GM18868 (cell line): ENCODE measurements at regions not wholly inside any gene's neighbourhood (a gene's known extent, or its start where the extent isn't known, plus 50 kb on each side); places are given as distances from the start of the nearest gene placed in this dataset.

ENCODE experiments used
- ATAC-seq: cut with Tn5 transposase; IDR thresholded peaks from one replicate; pipeline ENCODE4 v1.9.1; 2021; ENCODE audit warnings: mild to moderate bottlenecking, moderate library complexity; ENCODE audit not compliant: unreplicated experiment

DNA sequence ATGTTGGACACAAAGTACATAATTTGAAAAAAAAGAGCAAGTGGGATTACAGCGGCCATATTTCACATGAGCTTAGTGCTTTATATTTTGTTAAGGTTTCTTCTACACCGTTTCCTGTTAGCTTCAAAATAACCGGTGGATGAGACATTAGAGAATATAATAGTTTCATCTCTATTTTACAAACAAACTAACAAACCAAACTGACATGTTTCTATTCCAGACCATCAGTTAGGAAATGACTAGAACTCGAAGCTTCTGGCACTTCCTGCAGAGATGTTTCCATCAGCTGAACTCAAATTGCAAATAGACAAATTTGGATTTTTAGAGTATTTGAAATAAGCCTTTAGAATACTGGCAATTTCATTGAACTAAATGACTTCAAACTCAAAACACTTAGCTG is 86.5 kb downstream of the MTRR start:
- peak; percentile 49 for ATAC-seq

DNA sequence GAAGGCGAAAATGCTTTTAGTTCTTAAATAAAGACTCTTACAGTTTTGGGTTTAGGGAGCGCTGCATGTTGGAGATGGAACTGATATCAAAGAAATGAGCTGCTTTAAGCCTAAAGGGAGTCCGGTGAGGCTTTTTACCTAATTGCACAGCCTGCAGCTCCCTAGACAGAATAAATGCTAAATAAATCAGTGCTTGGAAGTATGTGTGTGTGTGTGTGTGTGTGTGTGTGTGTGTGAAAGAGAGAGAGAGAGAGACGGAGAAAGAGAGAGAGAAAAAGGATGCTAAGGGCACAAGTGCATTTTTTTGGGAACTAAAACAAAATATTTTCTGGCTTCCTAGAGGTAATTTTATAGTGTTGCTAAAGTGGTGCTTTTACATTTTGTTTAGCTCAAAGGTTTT is 88.4 kb downstream of the MTRR start:
- no peak for ATAC-seq

DNA sequence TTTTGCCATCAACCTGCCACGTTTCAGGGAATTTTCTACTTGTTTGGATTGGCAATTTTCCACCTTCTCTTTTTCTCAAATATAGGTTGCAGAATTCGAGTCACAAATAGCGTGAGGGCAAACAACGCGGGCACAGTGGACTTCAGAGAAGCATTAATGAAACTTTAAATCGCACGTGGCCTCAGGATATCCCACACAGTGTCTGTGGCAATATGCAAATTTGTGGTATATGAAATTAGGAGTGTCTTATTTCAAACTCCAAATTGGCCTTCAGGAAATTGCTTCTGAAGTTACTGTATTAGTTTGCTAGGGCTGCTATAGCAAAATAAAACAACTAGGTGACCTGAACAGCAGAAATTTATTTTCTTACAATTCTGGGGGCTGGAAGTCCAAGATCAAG is 91.2 kb downstream of the MTRR start:
- no peak for ATAC-seq

DNA sequence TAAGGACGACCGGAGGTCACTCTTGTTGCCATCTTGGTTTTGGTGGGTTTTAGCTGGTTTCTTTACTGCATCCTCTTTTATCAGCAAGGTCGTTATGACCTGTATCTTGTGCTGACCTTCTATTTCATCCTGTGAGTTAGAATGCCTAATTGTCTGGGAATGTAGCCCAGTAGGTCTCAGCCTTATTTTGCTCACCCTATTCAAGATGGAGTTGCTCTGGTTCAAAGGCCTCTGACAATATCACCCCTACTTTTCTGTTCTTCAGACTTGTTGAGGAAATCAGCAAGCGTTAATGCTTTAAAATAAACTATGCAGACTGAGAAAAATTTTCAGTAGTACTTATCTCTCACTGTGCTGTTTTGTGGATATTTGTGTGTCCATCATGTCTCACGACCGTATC is 92.6 kb downstream of the MTRR start:
- ATAC-seq, result no peak

DNA sequence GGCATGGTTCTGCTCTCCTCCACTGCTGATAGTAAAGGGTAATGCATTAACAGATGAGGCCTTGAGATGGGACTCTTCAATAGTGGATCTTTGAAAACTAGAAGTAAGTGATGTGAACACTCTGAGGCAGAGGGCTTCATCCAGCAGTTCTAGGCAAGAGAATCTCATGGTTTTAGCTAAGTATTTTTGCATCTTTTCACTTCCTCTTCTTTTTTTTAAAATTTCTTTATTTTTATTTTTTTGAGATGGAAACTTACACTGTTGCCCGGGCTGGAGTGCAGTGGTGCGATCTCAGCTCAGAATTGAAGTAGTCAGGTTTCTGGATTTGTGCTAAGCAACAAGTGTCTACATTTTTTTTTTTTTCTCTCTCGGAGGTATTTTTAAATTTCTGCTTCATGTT is 101.9 kb downstream of the MTRR start:
- peak; percentile 86 for ATAC-seq

DNA sequence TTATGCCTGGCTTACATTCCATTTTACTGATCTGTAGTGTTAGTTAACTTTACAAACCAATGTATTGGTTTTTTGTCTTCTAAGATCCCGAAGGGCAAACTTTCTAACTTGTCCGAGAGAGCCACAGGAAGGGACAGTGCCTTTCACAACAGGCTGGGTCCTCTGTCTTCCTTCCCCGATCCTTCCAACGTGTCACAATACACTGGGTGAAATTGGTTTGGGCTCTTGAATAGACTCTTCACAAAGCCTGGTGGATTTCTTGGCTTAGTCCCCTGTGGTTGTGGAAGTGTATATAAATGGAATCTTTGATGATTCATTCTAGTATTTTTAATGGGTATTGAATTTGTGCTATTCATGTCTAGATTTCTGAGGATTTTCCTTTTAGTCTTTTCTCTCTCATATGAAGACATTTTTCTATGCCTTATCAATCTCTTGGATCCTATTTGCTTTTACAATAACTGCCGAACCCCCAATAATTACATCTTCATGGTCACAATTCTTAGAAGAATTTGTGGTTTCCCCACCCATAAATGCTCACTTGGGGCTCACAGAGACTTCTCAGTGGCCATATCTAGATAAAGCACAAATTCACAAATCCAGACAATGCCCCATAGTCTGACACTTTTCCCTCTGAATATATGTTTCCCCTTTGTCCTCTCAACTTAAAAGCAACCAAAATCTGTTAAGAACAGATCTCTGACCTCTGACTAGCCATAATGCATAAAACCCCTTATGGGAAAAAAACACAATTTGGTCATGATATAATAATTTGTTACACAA is 107.7 kb downstream of the MTRR start:
- no peak for ATAC-seq

DNA sequence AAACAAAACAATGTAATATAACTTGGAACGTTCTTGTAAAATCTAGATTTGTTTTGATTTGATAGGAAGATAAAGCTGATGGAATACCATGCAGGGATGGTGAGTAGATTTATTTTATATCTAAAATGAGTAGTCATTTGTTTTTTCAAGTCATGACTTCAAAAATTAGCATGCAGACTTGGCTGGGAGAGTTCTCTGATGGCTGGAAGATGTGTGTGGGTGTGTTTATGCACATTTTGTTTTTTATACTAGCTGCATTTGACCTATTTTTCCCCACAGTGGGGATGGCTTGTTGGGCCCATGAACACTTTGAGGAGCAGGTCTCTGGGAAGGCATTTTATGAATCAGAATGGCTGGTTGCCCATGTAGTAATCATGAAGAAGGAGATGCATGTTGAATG is 109.2 kb downstream of the MTRR start:
- ATAC-seq, result no peak

DNA sequence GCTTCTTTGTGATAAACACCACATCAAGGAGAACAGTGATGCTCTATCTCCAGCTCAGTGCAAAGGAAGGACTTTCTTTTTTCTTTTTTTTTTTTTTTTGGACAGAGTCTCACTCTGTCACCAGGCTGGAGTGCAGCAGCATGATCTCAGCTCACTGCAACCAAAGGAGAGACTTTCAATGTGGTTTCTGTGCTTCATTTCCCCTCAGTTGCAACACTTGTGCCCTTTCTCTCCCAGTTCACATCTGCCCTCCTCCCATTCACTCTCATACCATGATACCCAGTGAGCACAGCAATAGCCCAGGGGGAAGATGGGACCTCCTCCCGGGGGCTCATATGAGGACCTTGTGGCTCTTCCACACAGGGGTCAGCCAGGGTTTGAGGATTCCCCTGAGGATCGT is 110.0 kb downstream of the MTRR start:
- ATAC-seq, result no peak

DNA sequence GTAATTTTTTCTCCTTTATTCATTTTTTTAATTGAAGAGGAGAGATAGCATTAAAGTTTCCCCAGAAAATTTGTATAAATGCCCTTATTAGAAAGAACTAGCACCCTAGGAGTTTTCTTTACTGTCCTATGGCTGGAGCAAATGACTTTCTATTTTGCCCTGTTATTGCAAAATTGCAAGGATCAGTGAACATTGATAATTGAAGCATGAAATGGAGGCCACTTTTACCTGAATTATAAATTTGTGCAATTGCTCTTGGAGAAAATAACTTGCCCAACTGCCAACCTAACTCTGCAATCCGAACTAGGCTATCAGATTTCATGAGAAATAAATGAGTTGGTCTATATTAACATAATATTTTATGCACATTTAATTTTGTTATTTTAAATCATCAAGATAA is 111.9 kb downstream of the MTRR start:
- no peak for ATAC-seq

DNA sequence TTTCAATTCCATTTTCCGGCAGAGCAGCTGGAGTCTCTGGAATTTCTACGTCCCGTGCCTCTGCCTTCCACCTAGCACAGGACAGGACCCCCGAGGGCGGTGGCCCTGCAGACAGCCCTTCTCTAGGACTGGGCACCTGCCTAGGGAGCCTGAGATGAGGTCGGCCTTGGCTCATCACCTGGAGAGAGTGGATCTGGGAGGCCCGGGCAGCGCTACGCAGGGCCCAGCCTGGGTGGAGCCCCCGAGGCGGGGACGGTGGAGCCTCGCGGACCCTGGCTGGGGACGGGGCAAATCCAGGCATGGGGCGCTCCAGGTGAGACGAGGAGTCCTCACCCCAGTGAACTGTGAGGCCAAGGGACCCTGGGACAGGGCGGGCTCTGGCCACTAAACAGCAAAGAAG is 114.5 kb downstream of the MTRR start:
- no peak for ATAC-seq

DNA sequence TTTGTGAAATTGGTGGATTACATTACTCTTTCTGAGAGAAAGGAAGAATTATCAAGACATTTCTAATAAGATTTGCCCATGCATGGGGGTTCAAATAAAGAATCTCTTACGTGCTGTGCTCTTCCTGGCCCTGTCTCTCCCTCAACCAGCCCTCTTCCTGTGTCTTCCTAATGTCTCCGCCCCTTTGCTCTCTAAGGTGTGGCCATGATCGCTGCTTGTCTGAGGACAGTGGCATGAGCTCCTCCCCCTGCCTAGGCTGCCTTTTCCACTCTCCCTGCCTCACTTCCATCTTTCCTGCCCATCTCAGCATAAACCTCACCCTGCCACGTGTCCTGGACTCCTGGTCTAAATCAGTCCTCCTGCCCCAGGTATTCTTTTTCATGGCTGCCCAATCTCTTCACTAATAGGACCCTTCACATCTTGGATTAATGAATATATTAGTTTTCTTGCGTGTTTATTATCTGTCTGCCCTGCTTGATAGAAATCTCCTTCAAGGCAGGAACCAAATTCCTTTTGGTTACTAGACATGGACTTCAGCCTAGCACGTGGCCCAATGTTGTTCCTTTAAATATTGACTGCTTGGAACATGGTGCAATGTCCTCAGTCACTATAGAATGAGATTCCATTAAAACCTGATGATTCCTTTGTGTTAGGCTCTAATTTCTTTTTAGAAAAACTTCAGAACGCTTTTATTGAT is 122.3 kb downstream of the MTRR start:
- ATAC-seq, result no peak

DNA sequence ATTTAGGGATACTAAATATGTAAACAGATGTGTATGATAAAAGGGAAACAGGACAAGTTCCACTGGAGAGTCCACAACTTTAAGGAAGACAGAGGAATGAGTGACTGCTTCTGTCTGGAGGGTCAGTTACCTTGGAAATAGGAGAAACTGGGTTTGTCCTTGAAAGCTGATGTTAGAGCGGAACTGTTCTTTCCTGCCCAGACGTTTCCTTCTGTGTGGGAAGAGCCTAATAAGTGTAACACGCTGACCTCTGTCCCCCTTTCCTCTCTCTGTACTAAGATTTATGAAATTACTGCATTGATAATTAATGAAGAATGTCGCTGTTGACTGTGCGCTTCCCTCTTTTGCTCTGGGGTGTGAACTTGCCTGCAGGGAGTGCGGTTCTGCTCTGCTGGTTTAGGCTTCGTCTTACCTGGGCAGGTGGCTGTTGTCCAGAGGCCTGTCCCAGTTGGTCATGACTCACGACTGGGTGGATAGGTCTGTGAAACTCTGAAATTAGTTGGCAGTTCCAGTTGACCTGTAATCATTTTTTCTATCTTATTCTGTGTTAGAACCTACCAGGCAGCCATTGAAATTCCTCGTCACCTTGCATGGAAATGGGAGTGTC is 126.8 kb downstream of the MTRR start:
- no peak for ATAC-seq

DNA sequence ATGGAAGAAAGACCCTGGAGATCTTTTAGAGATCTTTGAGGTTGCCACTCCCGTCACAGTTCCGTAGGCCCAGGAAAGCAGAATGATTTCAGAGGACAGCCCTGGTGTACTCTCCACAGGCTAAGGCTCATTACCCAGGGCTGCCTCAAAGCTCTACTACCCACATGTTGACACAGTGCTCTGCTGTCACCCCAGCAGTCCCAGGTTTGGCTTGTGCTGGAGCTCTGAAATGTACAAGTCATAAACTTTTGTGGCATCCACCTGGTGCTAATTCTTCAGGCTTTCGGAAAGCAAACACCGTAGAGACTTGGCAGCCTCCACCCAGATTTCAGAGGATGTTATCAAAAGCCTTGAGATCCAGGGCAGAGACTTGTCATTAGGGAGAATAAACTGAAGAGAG is 136.5 kb downstream of the MTRR start:
- no peak for ATAC-seq

DNA sequence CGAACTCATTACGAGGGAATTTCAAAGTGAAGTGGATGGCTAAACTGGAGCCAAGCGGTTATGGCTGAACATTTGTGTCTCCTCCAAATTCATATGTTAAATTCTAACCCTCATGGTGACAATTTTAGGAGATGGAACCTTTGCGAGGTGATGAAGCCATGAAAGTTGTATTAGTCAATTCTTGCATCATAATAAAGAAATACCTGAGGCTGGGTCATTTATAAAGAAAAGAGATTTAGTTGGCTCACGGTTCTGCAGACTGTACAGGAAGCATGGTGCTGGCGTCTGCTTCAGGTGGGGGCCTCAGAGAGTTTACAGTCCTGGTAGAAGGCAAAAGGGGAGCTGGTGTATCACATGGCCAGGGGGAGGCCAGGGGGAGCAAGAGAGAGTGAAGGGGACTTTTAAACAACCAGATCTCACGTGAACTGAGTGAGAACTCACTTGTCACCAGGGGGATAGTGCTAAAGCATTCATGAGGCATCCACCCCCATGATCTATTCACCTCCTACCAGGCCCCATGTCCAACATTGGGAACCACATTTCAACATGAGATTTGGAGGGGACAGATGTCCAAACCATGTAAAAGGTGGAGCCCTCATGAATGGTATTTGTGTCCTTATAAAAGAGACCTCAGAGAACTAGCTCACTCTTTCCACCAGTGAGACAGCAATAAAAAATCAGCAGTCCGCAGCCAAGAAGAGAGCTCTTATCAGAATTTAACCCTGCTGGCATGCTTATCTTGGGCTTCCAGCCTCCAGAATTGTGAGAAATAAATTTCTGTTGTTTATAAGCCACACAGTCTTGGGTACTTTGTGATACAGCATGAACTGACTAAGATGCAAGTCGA is 143.4 kb downstream of the MTRR start:
- ATAC-seq, result no peak

DNA sequence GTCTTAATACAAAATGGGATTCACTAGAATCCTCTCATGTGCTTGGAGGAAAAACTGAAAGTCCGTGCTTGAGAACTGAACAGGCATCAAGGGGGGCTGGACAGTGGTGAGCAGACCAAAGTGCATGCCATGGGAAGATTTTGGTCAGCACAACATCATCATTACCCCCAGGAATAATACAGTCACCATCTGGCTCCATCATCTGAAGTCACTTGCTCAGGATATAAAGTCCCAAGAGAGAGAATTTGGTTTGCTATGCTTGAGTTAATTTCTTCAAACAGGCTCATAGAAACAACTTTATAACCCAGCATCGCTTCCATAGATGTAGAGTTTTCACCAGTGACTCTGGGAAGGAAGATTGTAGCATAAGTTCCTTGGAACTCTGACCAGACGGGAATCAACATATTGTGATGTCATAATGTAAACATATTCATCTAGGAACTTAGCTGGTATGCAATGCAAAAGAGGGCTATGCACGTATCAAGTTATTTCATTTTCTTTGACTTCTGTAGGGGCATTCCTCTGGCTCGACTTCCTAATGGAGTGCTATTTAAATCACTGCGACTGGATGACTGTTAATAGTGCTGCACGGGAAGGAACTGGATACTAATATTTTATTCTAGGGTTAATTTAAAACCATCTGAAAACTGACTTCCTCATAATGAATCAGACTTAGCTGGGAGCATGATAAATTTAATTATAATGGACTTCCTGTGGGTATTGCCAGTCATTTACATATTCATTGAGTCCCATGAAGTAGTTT is 145.2 kb downstream of the MTRR start:
- peak; percentile 34 for ATAC-seq

DNA sequence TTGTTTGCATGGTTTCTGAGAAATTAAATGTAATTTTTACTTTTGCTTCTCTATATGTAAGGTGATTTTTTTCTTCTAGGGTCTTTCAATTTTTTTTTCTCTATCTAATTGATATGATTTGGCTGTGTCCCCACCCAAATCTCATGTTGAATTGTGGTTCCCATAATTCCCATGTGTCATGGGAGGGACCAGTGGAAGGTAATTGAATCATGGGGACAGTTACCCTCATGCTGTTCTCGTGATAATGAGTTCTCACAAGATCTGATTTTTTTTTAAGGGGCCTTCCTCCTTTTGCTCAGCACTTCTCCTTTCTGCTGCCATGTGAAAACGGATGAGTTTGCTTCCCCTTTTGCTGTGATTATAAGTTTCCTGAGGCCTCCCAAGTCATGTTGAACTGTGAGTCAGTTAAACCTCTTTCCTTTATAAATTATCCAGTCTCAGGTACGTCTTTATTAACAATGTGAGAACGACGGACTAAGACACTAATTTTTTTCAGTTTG is 150.8 kb downstream of the MTRR start:
- peak; percentile 68 for ATAC-seq

DNA sequence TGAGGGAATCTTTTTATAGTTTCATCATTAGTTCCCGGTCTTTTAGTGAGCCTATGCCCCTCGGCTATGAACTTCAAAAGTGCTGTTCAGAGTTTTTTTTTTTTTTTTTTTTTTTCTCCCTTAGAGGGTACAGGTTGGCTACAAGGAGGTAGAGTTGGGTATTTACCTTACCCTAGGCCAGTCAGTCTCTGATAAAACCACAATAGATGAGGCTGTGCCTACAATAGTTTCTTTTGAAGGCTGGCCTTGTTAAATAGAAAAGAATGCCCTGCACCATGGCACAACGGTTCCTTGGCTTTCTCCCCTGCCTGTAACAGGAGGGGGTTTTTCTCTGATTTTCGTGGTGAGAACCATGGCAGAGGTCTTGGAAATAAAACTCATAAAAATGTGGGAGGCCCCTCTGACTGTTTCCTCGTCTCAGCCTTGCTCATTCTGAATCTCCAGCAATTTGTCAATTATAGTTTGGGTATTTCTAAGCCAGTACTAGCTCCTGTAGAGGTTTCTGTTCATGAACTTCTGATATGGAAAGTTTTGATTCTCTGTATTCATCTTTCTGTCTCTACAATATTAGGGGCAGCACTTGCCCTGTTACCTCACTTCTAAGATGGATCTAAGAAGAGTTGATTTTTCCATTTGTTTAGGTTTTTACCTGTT is 152.0 kb downstream of the MTRR start:
- ATAC-seq, result peak; percentile 73

DNA sequence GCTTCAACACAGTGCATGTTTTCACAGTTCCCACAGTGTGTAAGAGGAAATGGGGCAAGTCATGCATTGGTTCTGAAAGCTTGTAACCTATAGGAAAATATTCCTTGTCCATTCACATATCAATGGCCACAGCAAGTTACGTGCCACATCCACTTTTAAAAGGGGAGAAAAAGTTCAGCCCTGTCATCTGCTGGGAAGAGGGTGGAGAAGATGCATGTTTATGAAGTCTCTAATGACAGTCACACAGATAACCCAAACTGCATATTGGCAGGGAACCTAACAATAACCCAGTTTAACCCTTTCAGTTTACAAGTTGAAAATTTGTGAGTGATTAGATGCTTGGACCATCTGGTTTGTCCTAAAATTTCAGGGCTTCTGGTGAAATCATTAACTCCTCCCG is 159.3 kb downstream of the MTRR start:
- no peak for ATAC-seq

DNA sequence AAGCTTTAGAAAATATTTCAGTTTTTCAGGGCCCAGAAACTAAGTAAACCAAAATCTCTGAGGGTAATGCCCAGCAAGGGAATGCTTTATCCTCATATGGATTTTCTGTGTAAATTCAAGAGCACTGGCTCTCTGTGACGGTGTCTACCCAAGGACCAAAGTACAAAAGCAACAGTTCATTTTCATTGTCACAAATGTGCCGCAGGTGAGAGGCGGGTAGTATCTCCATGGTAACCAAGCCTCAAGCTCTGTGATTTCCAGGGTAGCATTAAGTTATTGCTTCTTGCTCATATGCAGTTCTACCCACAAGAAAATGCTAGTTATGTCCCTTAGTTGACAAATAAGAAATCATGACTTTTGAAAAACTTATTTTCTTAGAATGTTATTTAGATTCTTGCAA is 164.3 kb downstream of the MTRR start:
- ATAC-seq, result no peak

DNA sequence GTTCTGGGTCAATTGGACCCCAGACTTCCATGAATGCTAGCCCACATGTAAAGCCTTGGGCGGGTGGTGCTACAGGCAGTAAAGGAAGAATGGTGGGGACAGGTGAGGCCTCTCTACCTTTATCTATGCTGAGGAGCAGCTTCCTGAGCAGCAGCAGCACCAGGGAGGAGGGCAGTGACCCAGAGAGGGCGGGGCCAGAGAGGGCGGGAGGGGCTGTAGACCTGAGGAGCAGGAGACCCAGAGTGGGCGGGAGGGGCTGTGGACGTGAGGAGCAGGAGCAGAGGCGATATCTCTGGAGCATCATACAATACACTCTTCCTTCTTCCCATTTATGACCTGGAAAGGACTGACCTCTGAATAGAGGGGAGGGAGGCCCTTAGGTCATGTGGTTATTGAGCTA is 165.9 kb downstream of the MTRR start:
- no peak for ATAC-seq
